ENCODE measurements at regions not wholly inside any gene's neighbourhood (a gene's known extent, or its start where the extent isn't known, plus 50 kb on each side); places are given as distances from the start of the nearest gene placed in this dataset.

DNA sequence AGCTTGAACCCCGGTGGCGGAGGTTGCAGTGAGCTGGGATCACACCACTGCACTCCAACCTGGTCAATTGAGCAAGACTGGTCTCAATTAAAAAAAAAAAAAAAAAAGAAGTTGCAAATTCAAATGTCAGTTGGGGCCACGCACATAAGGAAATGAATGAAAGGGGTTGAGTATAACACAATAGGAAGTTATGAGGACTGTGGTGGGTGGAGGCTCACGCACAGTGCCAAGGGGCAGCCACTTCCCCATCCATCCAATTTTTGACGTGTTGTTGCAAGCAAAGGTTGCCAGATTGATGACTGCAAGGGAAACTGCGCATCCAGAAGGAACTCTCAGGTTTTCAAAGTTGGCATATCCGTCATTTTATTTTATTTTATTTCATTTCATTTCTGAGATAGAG lies 532.2 kb downstream of the NTRK3 start:
- no peaks in the 10 kb centered on the region for H3K4me1 ChIP-seq (ENCODE audit: control insufficient read depth, insufficient read depth, low read length, poor library complexity, severe bottlenecking)
- WGBS, 2 experiments (ENCODE audit: insufficient coverage in 2 of 2), result 89 to 95% methylated on average over 3 to 6 of the region's 7 CpGs
- H3K27ac ChIP-seq (ENCODE audit: low read depth, low read length, severe bottlenecking), result no peak overlapping the region
- H3K9me3 ChIP-seq (ENCODE audit: control insufficient read depth, low read length), result no peaks in the 10 kb centered on the region
- H3K4me3 ChIP-seq (ENCODE audit: extremely low read depth, insufficient read depth, low read length, poor library complexity, severe bottlenecking), result no peak overlapping the region
- no peaks in the 10 kb centered on the region for H3K36me3 ChIP-seq (ENCODE audit: control insufficient read depth, insufficient read depth, low read length)

GRCh38 chr15:87722941-87723691 lies 533.4 kb downstream of the NTRK3 start:
- no peak overlapping the region for H3K27ac ChIP-seq (ENCODE audit: low read depth, low read length, severe bottlenecking)
- H3K4me1 ChIP-seq (ENCODE audit: control insufficient read depth, insufficient read depth, low read length, poor library complexity, severe bottlenecking), result no peaks in the 10 kb centered on the region
- WGBS, 2 experiments (ENCODE audit: insufficient coverage in 2 of 2), result 75% methylated on average over 1 of the region's 1 CpG
- no peaks in the 10 kb centered on the region for H3K9me3 ChIP-seq (ENCODE audit: control insufficient read depth, low read length)
- H3K4me3 ChIP-seq (ENCODE audit: extremely low read depth, insufficient read depth, low read length, poor library complexity, severe bottlenecking), result no peak overlapping the region
- no peaks in the 10 kb centered on the region for H3K36me3 ChIP-seq (ENCODE audit: control insufficient read depth, insufficient read depth, low read length)

- no peak overlapping the region for H3K4me3 ChIP-seq (ENCODE audit: extremely low read depth, insufficient read depth, low read length, poor library complexity, severe bottlenecking)
- no peak overlapping the region for H3K27ac ChIP-seq (ENCODE audit: low read depth, low read length, severe bottlenecking)
- 84 to 89% methylated on average over 2 to 3 of the region's 3 CpGs for WGBS, 2 experiments (ENCODE audit: insufficient coverage in 2 of 2)
Observed at GRCh38 chr15:87720235-87720634, 536.3 kb downstream of the NTRK3 start.

DNA sequence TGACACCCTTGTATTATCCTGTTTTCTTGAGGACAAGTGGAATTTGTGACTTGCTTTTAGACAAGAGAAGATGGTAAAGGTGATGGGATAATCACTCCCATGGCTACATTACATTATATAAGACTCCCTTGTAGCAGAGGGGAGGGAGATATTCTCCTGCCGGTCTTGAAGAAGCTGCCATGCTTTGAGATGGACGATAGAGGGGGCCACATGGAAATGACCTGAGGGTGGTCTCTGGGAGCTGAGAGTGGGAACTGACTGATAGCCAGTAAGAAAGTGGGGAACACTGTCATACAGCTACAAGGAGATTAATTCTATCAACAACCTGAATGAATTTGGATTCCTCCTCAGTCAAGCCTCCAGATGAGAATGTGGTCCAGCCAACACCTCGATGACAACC lies 540.1 kb downstream of the NTRK3 start:
- no peaks in the 10 kb centered on the region for H3K4me1 ChIP-seq (ENCODE audit: control insufficient read depth, insufficient read depth, low read length, poor library complexity, severe bottlenecking)
- no peaks in the 10 kb centered on the region for H3K36me3 ChIP-seq (ENCODE audit: control insufficient read depth, insufficient read depth, low read length)
- no peaks in the 10 kb centered on the region for H3K9me3 ChIP-seq (ENCODE audit: control insufficient read depth, low read length)
- 17 to 53% methylated on average over 2 of the region's 3 CpGs for WGBS, 2 experiments (ENCODE audit: insufficient coverage in 2 of 2)
- H3K4me3 ChIP-seq (ENCODE audit: extremely low read depth, insufficient read depth, low read length, poor library complexity, severe bottlenecking), result no peak overlapping the region
- H3K27ac ChIP-seq (ENCODE audit: low read depth, low read length, severe bottlenecking), result no peak overlapping the region

More at GRCh38 chr15:87720235-87720634, 536.3 kb downstream of the NTRK3 start:
- Histone ChIP-seq H3K4me1 (ENCODE audit: control insufficient read depth, insufficient read depth, low read length, poor library complexity, severe bottlenecking) (no peaks in the 10 kb centered on the region), H3K36me3 (ENCODE audit: control insufficient read depth, insufficient read depth, low read length) (no peaks in the 10 kb centered on the region), H3K9me3 (ENCODE audit: control insufficient read depth, low read length) (no peaks in the 10 kb centered on the region)

DNA sequence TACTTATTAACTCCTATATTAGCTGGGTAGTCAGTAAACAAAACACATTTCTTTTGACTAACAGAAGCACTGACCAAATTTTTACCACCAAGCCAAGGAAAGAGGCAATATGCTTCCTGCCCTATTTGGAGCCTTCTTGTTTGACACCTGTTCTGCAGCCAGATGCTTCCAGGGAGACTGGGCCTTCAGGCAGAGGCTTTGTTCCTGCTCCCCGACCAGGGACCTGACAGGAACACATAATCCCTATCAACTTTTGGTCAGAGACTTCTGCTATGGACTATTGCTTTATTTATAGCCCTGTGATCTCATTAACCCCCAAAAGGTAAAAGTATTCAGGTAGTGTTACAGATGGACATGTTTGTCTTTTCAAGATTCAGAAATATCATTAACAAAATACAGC lies 541.3 kb downstream of the NTRK3 start:
- Histone ChIP-seq H3K9me3 (ENCODE audit: control insufficient read depth, low read length) (no peaks in the 10 kb centered on the region), H3K36me3 (ENCODE audit: control insufficient read depth, insufficient read depth, low read length) (no peaks in the 10 kb centered on the region), H3K4me1 (ENCODE audit: control insufficient read depth, insufficient read depth, low read length, poor library complexity, severe bottlenecking) (no peaks in the 10 kb centered on the region), H3K4me3 (ENCODE audit: extremely low read depth, insufficient read depth, low read length, poor library complexity, severe bottlenecking) (no peak overlapping the region), H3K27ac (ENCODE audit: low read depth, low read length, severe bottlenecking) (no peak overlapping the region)
- no CpG with 5 or more reads among the region's 1 CpG for WGBS, 2 experiments (ENCODE audit: insufficient coverage in 2 of 2)

GRCh38 chr15:87713475-87713879 lies 543.1 kb downstream of the NTRK3 start:
- Histone ChIP-seq H3K9me3 (ENCODE audit: control insufficient read depth, low read length) (no peaks in the 10 kb centered on the region), H3K36me3 (ENCODE audit: control insufficient read depth, insufficient read depth, low read length) (no peaks in the 10 kb centered on the region), H3K27ac (ENCODE audit: low read depth, low read length, severe bottlenecking) (peak overlapping the region; percentile 37), H3K4me3 (ENCODE audit: extremely low read depth, insufficient read depth, low read length, poor library complexity, severe bottlenecking) (no peak overlapping the region), H3K4me1 (ENCODE audit: control insufficient read depth, insufficient read depth, low read length, poor library complexity, severe bottlenecking) (no peaks in the 10 kb centered on the region)
- 83% methylated on average over 1 of the region's 1 CpG; no CpG with 5 or more reads in 1 of the 2 experiments for WGBS, 2 experiments (ENCODE audit: insufficient coverage in 2 of 2)

GRCh38 chr15:87712211-87712610 lies 544.3 kb downstream of the NTRK3 start:
- Histone ChIP-seq H3K9me3 (ENCODE audit: control insufficient read depth, low read length) (no peaks in the 10 kb centered on the region), H3K36me3 (ENCODE audit: control insufficient read depth, insufficient read depth, low read length) (no peaks in the 10 kb centered on the region), H3K4me3 (ENCODE audit: extremely low read depth, insufficient read depth, low read length, poor library complexity, severe bottlenecking) (no peak overlapping the region), H3K27ac (ENCODE audit: low read depth, low read length, severe bottlenecking) (no peak overlapping the region), H3K4me1 (ENCODE audit: control insufficient read depth, insufficient read depth, low read length, poor library complexity, severe bottlenecking) (no peaks in the 10 kb centered on the region)
- 80 to 86% methylated on average over 2 of the region's 2 CpGs for WGBS, 2 experiments (ENCODE audit: insufficient coverage in 2 of 2)

DNA sequence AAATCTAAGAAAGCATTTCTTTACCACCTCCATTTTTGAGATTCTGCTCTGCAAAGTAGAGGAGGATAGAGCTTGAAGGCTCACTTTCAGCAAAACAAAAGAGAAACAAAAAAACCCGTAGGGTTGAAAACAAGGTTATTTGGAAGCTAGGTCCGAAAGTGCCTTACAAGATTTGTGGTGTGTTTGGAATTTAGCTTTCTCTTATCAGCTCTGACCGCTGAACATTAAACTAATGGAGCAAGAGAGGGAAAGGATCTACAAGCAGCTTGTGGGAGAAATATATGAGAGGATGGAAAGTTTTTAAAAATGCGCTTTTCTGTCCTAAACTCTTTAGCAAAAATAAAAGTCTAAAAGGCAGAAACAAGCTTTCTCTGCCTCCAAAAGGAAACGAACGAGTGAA lies 545.5 kb downstream of the NTRK3 start:
- H3K4me3 ChIP-seq (ENCODE audit: extremely low read depth, insufficient read depth, low read length, poor library complexity, severe bottlenecking), result no peak overlapping the region
- H3K27ac ChIP-seq (ENCODE audit: low read depth, low read length, severe bottlenecking), result no peak overlapping the region
- H3K9me3 ChIP-seq (ENCODE audit: control insufficient read depth, low read length), result no peaks in the 10 kb centered on the region
- H3K4me1 ChIP-seq (ENCODE audit: control insufficient read depth, insufficient read depth, low read length, poor library complexity, severe bottlenecking), result no peaks in the 10 kb centered on the region
- H3K36me3 ChIP-seq (ENCODE audit: control insufficient read depth, insufficient read depth, low read length), result no peaks in the 10 kb centered on the region
- WGBS, 2 experiments (ENCODE audit: insufficient coverage in 2 of 2), result 66 to 76% methylated on average over 4 to 5 of the region's 6 CpGs

DNA sequence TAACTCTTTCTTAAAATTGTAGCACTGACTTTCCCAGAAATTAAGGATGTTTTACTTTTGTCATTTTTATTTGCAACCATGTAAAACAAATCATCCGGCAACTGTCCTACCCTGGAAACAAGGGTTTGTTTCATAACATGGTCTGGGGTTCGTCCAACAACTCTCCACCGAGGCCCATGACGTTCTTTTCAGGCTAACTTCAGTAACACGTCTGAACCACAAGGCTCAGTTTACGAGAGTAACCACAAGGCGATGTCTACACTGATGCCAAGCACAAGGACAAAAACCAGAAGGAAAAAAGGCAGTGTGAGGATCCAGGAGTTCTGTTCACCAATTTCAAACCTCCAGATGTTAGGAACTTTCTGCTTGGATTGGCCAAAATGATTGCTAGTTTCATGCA lies 546.1 kb downstream of the NTRK3 start:
- 83 to 94% methylated on average over 6 to 7 of the region's 7 CpGs for WGBS, 2 experiments (ENCODE audit: insufficient coverage in 2 of 2)
- Histone ChIP-seq H3K4me1 (ENCODE audit: control insufficient read depth, insufficient read depth, low read length, poor library complexity, severe bottlenecking) (no peaks in the 10 kb centered on the region), H3K27ac (ENCODE audit: low read depth, low read length, severe bottlenecking) (no peak overlapping the region), H3K36me3 (ENCODE audit: control insufficient read depth, insufficient read depth, low read length) (no peaks in the 10 kb centered on the region), H3K4me3 (ENCODE audit: extremely low read depth, insufficient read depth, low read length, poor library complexity, severe bottlenecking) (no peak overlapping the region), H3K9me3 (ENCODE audit: control insufficient read depth, low read length) (no peaks in the 10 kb centered on the region)

- Histone ChIP-seq H3K27ac (ENCODE audit: low read depth, low read length, severe bottlenecking) (no peak overlapping the region), H3K36me3 (ENCODE audit: control insufficient read depth, insufficient read depth, low read length) (no peaks in the 10 kb centered on the region), H3K9me3 (ENCODE audit: control insufficient read depth, low read length) (no peaks in the 10 kb centered on the region), H3K4me3 (ENCODE audit: extremely low read depth, insufficient read depth, low read length, poor library complexity, severe bottlenecking) (no peak overlapping the region), H3K4me1 (ENCODE audit: control insufficient read depth, insufficient read depth, low read length, poor library complexity, severe bottlenecking) (no peaks in the 10 kb centered on the region)
- 73 to 87% methylated on average over 4 to 5 of the region's 5 CpGs for WGBS, 2 experiments (ENCODE audit: insufficient coverage in 2 of 2)
Observed at GRCh38 chr15:87707566-87708130, 548.9 kb downstream of the NTRK3 start.

DNA sequence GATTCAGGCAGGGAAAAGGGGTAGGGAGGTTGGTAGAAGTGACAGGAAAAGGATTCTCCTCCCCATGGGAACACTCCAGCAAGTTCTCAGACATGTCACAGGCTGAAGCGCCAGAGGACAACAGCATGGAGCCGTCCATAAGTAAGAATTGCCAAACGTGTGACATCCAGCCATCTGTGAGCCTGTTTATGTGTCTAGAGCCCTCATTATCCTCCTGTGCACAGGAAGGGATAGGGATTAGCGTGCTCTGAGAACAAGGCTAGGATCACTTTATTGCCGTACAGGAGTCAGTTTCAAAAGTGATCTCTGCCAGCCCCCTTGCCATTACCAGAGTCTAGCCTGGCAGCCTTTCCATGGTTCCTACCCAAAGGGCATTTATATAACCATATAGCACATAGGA lies 549.5 kb downstream of the NTRK3 start:
- Histone ChIP-seq H3K4me1 (ENCODE audit: control insufficient read depth, insufficient read depth, low read length, poor library complexity, severe bottlenecking) (no peaks in the 10 kb centered on the region), H3K4me3 (ENCODE audit: extremely low read depth, insufficient read depth, low read length, poor library complexity, severe bottlenecking) (no peak overlapping the region), H3K9me3 (ENCODE audit: control insufficient read depth, low read length) (no peaks in the 10 kb centered on the region), H3K36me3 (ENCODE audit: control insufficient read depth, insufficient read depth, low read length) (no peaks in the 10 kb centered on the region), H3K27ac (ENCODE audit: low read depth, low read length, severe bottlenecking) (no peak overlapping the region)
- whole genome bisulfite sequencing, 2 experiments (ENCODE audit: insufficient coverage in 2 of 2), result 77 to 78% methylated on average over 5 of the region's 5 CpGs

Measured in mesodermal cell (in vitro differentiated cells).